HG03439 (cell line): ENCODE measurements at regions not wholly inside any gene's neighbourhood (a gene's known extent, or its start where the extent isn't known, plus 50 kb on each side); places are given as distances from the start of the nearest gene placed in this dataset.

Source experiments
- ATAC-seq: cut with Tn5 transposase; IDR thresholded peaks from one replicate; pipeline ENCODE4 v1.9.1; 2021; ENCODE audit warnings: mild to moderate bottlenecking, moderate library complexity; ENCODE audit not compliant: unreplicated experiment

DNA sequence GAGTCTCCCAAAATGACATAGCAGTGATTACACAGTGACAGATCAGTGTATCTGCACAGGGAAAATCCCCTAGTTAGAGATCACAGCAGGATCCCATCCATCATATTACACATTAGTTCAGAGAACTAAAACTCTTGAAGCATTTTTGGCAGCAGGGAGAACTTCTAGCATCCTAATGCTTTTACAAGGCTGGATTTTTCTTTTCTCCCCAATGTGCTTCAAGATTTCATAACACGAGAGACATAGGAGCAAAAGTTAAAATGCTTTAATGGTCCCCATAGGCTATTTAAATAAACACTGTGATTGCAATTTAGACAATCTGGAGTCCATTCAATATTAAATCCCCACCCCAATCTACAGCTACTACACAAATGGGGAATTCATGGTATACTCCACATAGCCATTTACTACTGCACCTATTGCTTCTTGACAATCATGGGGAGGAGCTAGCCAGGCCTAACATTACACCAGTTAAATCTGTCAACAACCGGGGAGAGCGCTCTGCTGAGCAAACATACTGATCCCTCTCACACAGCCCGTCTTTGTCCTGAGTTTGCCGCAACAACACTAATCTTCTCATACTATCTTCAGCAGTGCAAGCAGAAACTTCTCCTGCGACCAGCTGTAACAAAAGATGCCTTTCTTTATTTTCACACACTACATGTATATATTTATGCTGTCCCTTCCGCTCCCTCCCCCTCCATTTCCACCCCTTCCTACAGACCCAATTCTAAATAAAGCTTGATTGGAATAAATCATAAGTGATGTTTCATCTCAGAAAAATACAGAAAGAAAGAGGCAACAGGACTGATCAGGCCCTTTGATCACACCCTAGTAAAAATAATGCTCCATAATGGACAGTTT lies 120.3 kb upstream of the SOX5 start:
- ATAC-seq, result no peak

DNA sequence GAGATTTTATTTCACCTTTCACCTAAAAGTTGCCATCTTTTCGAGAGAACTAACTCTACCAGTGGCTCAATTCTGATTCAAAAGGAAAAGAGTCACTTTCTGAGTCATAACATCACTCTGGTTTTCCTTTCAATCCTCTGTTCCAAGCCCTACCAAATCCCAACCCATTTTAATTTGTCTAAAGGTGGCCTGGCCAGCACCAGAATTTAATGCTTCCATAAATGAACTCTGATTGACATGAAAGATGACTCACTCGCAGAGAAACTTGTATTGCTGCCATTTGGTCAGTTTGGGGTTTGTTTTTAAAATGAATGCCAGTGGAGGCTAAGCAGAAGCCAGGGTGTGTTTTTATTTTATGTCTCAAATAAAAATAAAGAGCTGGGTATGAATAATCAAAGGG lies 117.4 kb upstream of the SOX5 start:
- ATAC-seq, result no peak

DNA sequence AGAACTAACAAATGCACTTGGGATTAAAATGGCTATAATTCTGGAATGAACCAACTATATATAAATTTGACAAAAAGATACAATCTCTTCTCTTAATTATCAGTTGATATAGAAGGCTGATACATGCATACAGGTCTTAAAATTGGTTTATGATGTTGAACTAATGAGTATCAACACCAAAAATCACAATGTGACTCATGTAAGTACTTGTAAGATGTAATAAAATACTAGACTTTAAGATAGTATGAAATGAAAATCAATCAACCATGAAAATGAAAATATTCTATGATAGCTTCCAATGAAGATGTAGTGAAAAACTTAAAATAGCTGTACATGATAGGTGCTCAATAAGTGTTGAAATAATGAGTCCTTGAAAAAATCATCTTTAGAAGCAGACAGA lies 116.6 kb upstream of the SOX5 start:
- no peak for ATAC-seq

DNA sequence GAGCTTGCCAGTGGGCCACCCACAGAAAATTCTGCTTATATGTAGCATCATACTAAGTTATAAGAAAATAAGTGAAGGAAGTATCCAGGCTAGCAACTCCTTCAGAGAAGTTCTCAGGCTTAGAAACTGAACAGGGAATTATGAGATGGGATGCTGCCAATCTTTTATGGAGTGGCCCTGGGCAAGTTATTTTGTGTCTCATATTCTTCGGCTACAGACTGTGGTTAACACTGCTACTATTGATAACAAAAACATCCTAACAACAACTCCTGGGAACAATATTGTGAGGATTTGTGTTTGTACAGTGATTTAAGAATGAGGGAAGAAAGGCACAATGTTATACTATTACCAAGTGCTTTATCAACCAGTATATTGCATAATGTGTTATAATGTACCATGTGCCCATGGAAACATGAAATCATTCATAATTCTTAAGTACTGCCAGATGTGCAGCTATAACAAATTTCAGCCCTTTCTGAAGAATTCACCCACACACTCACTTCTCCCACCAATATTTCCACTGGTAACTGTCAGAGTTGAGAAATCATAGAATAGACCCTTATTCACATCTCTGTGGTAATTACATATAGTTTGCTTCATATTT lies 113.3 kb upstream of the SOX5 start:
- ATAC-seq, result no peak

DNA sequence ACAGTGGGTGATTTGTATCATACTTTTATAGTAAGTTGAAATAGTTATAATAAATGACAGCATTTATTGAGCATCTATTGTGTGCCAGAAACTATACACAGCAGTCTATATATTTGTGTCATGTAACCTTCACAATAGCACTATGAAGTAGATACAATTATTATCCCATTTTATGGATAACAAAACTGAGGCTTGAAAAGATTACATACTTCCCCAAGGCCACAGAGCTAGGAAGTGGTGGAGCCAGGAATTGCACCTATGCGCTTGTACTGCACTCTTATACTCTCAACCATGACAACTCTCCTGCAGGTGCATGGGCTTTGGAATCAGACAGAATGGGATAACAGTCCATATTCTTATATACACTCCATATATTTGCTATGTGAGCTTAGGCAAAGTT lies 110.6 kb upstream of the SOX5 start:
- no peak for ATAC-seq

DNA sequence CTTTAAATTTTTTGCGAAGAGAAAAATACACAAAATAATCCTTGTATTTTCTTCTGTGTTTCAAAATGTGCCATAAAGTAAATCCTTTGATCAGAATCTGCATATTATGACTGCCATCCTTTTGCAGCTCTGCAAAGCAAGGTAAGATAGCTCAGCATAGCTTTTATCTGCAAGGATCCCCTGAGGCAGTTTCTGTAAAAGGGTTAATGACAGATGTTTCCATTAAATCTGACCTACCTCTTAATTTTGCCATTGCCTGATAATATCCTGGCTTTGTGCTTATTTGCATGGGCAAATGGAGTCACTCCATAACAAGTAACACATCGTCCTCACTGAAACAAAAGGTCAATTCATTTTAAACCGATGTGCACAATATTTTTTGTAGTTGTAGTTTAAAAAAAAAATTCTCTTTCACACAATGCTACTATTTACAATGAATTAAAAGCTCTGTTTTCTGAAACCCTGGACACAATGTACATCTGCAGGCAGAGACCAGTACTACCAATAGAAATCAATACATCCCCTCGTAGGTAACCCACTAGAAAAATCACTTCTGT lies 108.5 kb upstream of the SOX5 start:
- no peak for ATAC-seq

DNA sequence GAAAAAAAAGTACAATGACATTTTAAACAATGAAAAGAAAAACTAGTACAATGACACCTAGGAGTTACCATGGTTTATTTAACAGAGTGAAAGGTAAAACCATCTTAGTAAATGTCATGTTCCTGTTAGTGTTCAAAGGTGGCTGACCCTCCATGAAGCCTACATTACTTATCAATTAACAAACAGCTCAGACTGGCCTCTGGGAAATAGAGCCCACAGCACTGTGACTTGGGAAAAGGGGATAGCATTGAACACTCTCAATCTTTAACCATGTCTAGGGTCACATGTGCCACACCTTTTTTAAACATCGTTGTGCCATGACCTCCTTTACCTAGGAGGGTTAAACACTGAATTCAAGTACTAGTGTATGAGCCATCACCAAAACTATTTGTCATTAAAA lies 106.3 kb upstream of the SOX5 start:
- no peak for ATAC-seq

DNA sequence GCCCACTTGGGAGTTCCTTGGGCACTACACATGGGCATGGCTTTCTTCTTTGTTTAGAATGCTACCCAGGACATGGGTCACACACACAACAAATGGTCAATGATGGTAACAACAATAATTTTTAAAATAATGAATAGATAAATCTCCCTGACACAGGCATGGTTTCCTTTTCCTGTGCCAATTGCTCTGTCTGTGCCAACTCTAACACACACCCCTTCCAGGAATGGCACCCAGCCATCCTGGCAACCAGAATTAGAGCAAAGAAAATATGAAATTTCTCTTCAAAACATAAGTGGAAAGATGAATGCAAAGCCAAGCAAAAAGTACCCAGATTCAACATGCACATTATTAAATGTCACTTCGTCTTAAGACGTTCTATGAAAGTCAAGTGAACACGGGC lies 104.9 kb upstream of the SOX5 start:
- no peak for ATAC-seq

DNA sequence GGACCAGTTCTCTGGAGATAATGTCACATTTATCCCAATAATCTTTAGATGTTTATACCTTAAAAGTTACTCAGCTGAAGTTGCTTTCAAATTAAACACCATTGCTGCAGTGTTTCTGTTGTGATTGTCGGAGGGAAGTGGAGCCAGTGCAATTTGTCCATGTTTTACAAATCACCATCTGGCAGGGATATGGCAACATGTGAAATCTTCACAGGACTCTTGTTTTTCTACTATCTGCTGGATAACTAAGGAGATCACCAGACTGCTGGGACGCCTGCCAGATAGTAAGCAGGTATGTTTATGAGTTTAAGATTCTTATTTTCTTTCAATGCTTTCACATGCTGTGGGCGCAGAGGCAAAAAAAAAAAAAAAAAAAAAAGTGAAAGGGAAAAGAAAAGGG lies 100.3 kb upstream of the SOX5 start:
- no peak for ATAC-seq

DNA sequence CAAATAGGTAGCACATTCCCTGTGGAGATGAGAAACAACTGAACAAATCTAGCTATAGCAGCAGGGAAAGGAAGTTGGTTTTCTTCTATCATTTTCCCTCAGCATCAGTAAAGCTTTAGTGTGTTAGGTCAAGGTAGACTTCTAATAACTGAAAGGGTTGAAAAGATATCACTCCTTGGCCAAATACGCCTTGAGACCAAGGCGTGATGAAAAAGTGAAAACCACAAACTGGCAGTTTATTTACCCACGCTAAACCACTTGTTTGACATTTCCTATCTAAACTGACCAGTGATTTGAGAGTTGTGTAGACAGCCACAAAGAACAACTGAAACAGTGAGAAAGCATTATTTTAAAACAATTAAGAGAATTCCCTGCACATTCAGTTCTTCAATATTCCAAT lies 99.6 kb upstream of the SOX5 start:
- ATAC-seq, result no peak

DNA sequence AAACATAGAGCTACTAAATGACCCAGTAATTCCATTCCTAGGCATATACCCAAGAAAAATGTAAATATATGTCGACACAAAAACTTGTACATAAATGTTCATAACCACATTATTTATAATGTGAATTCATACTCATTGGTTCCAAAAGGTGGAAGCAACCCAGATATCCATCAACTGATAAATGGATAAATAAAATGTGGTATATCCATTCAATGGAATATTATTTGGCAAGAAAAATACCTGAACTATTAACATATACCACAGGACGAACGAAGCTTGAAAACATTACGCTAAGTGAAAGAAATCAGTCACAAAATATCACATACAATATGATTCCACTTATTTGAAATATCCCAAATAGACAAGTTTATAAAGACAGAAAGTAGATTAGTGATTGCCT lies 99.0 kb upstream of the SOX5 start:
- no peak for ATAC-seq

DNA sequence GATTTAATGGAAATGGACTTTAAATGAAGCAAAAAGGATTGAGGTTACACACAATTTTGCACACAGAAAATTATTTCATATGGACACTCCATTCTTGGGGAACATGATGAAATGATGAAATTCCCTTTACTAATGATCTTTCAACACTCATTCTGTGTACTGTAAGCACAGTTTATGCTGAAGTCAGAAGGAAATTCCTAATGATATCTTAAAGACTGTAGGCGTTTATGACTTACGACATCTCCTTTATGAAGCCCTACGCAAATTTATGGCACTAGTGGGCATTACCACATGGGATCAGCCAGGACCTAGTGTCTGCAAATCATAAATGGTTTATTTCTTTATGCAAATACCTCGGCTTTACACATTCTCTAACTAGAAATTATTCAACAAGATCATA lies 97.9 kb upstream of the SOX5 start:
- no peak for ATAC-seq

DNA sequence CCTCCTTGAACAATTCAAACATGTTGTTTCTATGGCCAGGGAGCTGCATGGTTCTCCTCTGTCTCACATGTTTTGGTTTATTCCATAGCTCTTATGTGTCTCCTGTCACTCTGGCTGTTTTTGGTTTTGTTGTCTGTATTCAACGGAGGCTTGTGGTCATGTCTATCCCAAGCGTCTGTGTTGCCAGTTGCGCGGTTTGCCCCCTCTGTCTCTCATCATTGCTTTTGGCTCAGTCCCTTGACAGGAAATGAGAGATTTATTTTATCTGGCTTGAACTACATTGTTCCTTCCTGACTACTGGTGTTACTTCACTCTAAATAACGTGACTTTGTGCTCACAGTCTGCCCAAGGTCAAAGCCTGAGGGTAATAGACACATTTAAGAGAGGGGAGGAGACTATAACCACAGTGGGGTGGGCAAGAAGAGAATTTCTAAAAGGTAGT lies 96.4 kb upstream of the SOX5 start:
- ATAC-seq, result no peak

DNA sequence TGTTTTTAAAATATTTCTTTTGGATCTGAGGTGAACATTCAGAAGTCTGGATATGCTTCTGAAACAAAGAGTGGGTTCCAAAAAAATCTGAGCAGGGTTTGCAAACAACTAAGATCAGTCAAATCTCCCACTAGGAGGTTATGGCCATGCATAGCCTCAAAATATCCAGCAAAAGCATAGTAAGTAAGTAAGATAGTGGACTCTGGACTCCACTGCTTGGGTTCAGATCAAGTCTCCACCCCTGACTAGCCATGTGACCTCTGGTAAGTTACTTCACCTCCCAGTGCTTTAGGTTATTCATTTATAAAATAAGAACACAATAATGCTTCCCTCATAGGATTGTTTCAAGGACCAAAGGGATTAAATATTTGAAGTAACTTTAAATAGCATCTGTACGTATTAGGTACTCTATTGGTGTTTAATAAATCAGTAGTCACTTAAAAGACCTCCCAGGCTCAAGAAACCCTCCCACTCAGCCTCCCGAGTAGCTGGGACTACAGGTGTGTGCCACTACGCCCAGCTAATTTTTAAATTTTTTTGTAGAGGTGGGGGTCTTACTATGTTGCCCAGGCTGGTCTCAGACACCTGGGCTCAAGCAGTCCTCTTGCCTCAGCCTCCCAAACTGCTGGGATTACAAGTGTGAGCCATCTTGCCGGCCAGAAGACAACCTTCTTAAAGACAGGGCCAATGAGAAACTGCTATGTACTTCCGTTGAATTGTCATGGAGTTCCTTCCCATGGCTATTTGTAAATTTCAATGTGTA lies 95.7 kb upstream of the SOX5 start:
- no peak for ATAC-seq

DNA sequence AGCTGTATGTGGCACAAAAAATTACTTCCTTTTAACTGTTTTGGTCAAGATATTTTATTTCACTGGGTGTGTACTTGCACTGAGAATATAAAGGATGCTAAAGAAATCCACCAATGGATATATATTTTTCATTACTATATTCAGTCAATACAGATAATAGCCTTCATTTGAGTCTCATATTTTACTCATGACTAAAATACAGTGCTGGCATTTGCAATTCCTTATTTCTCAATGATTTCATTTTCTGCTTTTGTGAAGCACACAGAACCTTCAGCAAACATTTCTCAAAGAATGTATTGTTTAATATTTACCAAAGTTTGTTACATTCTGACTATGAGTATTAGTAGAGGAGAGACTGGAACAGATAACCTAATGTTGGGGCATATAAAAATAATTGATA lies 93.2 kb upstream of the SOX5 start:
- ATAC-seq, result no peak

DNA sequence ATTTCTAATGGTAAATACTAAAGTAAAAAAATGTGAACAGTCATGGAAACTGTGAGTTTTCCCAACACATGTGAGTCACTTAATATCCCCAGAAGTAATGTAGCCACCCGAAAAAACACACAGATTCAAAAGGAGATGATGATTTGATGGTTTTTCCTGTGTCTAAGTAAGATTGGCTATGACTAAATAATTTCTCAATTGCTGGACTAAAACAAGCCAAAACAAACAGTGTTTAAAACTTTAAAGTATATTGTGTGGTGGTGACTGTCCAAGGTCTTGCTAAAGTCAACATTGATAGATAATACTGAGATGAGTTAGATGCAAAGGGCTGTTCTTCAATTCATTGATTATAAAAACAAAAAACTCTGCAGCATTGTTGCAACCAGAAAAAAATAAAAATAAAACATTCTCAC lies 89.6 kb upstream of the SOX5 start:
- ATAC-seq, result no peak

DNA sequence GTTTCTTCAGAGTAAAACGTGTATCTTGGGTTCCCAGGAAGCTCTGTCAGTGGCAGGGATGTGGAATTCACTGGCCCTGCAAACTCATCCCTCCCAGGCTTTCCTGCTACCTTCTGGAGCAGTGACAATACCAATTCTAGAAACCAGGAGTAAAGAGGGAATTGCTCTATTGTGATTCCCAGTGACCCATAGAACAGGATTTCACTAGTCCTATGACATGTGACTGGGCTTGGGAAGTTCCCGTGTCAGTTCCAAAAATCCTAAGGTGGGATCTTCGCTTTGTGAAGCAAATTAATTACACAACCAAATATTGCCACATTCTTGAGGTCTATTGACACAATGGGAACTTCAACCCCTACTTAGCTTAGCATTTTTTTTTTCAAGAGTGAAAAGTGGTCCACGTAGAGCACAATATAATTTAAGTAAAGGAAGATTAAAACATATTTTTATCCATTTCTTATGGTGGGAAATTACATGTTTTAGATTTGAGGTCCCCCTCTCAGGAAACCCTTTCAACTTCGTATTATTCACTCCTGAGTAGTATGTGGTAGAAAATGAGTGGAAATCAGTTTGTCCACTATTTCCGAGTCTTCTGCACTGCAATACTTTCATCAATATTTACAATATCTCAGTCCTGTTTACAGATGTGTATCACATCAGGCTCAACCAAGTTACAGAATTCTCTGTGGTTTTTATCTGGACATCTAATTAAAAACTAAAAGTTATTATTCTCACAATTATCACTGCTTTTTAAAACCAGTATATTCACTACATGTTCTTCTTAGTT lies 88.9 kb upstream of the SOX5 start:
- no peak for ATAC-seq

DNA sequence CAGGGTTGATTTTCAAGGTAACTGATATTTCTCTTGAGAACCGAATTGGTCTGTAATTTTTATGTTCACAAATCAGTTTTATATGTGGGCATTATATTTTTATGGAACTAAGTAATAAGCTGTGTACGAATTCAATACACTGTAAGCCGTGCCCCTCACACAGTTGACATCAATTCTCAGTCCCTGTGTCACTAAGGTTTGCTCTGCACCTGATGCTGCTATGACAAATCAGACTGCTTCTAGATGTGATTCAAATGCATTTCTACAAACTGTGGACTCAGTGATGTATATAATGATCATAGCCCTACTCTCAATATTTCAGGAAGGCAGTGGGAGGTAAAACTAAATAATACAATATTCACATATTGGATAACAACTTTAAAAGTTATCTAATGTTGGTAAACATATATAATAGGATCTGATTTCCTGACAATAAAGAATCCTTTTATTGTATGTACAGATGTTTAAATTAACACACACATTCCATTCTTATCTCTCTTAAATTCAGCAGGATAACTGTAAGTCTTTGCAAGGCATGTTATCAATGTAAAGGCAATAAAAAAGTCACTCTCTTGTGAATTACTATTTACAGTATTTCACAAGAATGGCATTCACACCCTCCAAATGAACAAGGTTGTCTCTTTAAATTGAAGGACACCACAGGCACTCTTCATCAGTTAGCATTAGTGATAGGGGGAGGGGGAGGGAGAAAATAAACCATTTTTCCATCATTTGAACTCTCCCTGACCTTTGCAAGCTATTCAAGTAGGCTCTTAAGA lies 87.2 kb upstream of the SOX5 start:
- no peak for ATAC-seq

DNA sequence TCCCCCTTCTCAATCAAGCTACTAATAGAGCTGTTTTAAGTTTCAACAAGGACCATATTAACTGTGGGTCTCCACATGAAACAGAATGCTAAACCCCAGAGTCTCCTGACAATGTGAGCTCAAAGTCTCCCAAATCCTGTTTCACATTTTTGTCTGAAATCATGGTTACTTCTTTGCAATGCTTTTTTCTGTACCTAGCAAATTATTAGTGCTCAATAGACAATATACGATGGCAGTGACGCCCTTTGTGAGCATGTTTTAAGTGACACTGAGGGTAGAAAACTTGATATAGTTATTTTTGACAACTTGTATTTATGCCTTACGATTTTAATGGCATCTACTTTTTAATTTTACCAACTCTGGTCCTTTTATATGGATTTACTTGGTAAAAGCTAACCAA lies 85.4 kb upstream of the SOX5 start:
- ATAC-seq, result no peak

DNA sequence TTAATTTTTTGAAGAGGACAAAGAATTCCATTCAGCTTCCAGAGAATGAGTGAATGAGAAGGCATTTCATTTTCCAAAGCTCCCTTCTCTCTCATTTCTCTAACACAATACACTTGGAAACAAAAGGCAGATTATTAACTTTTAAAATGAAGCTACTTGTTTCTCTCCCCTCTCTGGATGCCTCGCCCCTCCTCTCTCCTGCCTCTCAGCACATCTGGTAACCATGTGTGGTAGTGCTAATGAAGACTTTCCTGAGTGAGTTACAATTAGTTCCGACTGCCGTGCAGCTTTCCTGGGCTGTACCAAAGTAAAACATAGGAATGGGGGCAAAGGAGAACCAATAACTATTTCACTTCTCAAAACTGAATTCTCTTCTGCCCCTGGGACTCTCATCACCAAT lies 84.7 kb upstream of the SOX5 start:
- no peak for ATAC-seq
